Stimulated activated CD8-positive, alpha-beta memory T cell treated with anti-CD3 and anti-CD28 coated beads, Interleukin-12 subunit alpha, Interleukin-12 subunit beta, amount 100 ng/mL, for 1 hour (primary cell): ENCODE measurements at regions not wholly inside any gene's neighbourhood (a gene's known extent, or its start where the extent isn't known, plus 50 kb on each side); places are given as distances from the start of the nearest gene placed in this dataset.
"Not testable (repeated sequence)": the region's sequence is repeated elsewhere in the genome, so short reads cannot be mapped to it uniquely, and the experiment has no call there.

Experiments used
- DNase-seq: peaks from one replicate; pipeline ENCODE4 v3.0.0-alpha.2; 2020; ENCODE audit warnings: low read depth

GRCh38 chr2:58503918-58504317, 262.8 kb upstream of the FANCL start:
- no peak for DNase-seq

DNA sequence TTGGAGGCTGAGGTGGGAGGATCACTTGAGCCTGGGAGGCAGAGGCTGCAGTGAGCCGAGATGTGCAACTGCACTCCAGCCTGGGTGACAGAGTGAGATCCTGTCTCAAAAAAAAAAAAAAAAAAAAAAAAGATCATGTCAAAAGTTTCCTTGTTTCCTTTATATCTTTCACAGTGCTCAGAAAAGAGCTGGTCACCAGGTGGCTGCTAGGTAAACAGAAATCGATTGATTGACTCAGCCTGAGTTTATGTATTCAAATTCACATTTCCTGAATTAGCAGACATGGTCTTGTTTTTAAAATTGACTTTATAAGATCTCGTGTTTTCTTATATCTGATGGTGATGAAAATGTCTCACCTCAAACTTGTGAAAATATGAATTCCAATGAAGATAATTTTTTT, 261.8 kb upstream of the FANCL start:
- DNase-seq = no peak

GRCh38 chr2:58501371-58502160, 260.4 kb upstream of the FANCL start:
- DNase-seq = no peak

DNA sequence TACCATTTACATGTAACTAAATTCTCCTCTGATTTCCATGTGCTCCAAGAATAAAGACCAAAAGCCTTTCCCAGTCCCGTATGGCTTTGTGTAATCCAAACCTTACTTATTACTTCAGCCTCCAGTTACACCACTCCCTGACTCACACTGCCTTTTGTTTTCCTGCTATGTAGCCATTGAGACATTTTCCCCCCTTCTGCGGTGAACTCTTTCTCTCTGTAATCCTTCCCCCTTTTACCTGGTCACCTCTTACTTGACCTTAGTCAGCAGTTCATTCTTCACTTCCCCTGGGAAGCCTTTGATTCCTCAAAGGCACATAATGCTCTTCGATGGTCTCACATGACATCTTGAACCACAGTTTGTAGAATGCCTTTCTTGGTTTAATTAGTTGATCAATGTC, 256.0 kb upstream of the FANCL start:
- DNase-seq = no peak

DNA sequence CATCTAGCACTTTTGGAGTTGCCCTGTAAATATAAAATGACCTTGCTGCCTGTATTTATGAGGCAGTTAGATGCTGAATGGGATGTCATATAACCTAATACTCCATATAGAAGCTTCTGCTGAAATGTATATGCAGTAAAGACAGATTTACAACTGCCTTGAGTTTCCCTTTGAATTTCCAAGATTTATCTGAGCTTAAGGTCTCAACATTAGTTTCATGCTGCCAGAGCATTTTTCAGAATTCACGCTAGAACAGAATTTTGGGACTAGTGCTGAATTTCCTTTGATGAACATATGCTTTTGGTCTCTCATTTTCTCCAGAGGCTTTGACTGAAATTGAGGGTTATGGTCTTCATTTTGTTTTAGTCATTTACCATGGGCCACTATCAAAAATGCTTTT, 254.7 kb upstream of the FANCL start:
- no peak for DNase-seq

- no peak for DNase-seq
These were observed 253.0 kb upstream of the FANCL start for GRCh38 chr2:58494071-58494501.

GRCh38 chr2:58484629-58485028, 243.5 kb upstream of the FANCL start:
- no peak for DNase-seq

DNA sequence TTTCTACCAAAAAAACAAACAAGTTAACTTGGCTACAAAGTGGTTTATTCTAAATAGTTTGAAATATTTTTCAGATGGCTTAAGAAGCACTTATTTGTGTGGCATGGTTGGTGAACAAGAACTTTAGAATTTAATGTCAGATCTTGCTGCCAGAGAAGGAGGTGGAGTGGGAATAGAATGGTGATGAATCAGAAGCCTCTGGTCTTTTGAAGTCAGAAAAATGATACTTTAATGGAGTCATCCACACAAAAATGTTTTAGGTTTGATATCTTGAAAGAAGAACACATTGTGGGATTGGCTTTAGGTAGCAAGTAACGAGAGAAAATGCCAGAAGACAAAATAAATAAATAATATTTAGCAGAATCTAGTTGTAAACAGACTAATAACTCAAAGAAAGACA, 243.1 kb upstream of the FANCL start:
- DNase-seq = no peak

- DNase-seq = no peak
These were observed 242.2 kb upstream of the FANCL start for GRCh38 chr2:58483307-58483706.

GRCh38 chr2:58481670-58482069, 240.5 kb upstream of the FANCL start:
- DNase-seq = no peak

GRCh38 chr2:58480141-58480540, 239.0 kb upstream of the FANCL start:
- no peak for DNase-seq

DNA sequence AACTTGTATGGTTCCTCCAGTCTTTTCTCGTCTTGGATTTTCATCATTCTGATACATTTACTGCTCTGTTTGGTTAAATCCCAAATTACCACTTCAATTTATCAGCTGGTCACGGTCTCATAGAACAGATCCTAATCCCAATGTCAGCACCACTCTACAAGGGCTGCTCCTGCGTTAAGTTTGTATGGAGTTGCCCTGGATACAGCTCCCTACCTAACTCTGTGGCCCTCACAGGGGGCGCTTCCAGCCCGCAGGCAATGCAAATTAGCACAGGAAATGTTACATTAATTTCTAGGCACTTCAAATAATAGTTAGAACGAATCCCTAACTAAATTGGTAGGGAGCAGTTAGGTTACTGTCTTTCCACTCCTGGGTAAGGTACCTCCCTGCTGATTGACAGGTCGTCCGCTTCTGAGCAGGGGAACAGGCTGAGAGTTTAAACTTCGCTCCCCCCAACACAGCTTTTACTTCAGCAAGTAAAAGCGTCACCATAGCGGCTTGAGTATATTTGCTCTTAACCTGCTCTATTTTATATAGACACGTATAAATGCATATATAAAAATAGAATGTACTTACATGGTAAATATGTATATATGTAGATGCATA, 238.5 kb upstream of the FANCL start:
- DNase-seq = no peak

- DNase-seq = no peak
These were observed 235.4 kb upstream of the FANCL start for GRCh38 chr2:58476556-58476955.

DNA sequence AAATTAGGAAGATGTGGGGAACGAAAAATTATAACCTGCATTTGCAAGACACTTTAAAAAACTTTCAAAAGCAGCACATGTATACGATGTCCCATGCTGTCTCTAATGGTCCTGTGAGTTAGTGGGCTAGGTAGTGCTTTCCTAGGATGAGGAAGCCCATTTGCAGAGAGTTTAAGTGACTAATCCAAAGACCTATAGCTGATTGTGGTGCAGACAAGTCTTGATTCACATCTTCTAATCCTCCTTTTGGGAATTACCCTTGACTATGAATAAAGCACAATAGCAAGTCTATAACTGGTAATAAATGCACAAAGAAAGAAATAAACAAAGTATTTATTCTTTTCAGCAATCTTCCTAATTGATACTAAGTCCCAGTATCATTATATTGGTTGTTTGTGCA, 234.6 kb upstream of the FANCL start:
- DNase-seq = no peak

DNA sequence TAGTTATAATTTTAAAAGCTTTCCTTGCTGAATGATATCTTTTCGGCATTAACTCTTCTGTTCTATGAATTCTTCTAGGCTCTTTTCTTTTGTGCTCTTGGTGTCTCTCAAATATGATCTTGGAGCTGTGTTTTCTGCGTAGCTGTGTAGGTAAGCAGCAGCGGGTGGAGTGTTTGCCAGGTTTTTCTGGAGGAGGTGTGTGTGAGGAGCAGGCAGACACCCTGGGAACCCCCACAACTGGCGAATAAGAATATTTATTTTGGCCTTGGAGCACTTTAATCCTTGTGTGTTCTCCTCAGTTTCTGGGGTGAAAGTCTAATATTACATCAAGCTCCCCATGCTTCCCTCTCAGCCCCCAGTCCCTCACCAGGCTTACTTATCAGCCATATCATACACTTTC, 232.0 kb upstream of the FANCL start:
- no peak for DNase-seq

DNA sequence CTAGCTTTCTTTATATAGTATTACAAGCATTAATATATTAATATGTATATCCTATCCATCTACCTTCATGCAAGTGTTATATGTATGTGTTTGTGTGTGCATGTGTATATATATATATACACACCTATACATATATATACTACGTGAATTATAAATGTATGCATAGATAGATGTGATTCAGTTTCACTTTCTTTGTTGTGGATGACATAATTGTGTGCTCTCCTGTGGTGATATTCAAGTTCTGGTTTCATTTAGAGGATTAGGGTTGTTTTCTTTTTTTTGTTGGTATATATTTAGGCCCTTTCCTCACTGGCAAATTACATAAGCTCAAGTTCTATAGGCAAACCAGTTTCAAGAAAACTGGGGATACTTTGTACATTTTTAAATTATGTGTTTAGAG, 225.7 kb upstream of the FANCL start:
- no peak for DNase-seq

- DNase-seq = not testable (repeated sequence)
These were observed 224.9 kb upstream of the FANCL start for GRCh38 chr2:58466021-58466420.

GRCh38 chr2:58460670-58461069, 219.5 kb upstream of the FANCL start:
- DNase-seq = no peak

DNA sequence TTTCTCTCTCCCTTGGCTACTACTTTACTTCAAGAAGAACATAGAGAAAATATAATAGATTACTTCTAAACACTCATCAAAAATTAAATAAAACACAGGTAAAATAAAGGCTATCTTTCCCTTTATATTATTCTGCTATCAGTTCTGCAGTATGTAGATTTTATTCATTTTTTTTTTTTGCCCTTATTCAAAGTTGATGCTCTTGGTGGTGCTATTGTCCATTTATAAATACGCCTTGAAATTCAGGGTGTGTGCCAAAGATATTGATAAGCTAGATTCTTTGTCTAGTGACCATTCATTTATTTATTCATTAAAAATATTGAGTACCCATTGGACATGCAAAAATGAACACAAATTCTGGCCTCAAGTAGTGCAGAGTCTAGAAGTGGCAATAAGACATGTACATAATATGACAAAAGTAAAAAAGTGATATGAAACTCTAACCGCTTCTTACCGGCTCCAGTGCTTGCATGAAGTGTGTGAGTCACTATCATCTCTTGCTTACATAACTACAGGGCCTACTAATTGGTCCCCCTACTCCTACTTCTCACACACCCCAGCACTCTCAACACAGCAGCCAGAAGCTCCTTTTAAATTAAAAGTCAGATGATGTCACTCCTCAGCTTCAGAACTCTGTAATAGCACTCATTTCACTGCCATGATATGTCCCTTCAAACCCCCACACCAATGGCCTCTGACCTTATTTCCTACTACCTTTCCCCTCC, 208.3 kb upstream of the FANCL start:
- DNase-seq = no peak

- no peak for DNase-seq
These were observed 207.7 kb upstream of the FANCL start for GRCh38 chr2:58448845-58449244.

GRCh38 chr2:58448065-58448507, 207.0 kb upstream of the FANCL start:
- no peak for DNase-seq

DNA sequence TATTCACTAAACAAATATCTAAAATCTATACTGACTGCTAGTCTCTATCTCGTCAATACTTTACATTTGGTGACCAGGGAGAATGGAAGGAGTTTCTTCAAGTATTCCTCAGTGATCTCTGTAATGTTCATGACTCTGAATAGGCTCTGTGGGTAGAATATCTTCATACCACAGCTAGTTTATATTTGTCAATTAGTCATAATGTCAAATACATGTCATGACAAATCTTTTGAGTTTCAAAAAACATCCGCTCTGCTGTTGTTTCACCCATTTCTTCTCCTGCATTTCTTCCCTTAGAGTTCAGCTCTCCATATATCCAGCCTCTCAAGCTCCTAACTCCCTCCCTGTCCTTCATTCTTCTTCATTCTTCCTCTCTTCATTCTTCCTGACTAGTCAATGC, 206.5 kb upstream of the FANCL start:
- DNase-seq = no peak

- no peak for DNase-seq
These were observed 200.5 kb upstream of the FANCL start for GRCh38 chr2:58441643-58442042.
